ENCODE measurements at regions not wholly inside any gene's neighbourhood (a gene's known extent, or its start where the extent isn't known, plus 50 kb on each side); places are given as distances from the start of the nearest gene placed in this dataset.

GRCh38 chr5:112025757-112026156 lies 268.8 kb upstream of the NREP start:
- no peak for DNase-seq (ENCODE audit: low read depth in 2 of 2)

GRCh38 chr5:112024769-112025168 lies 267.8 kb upstream of the NREP start:
- no peak for DNase-seq (ENCODE audit: low read depth in 2 of 2)

- DNase-seq (ENCODE audit: low read depth in 2 of 2) = no peak
Observed at GRCh38 chr5:112024221-112024620, 267.2 kb upstream of the NREP start.

GRCh38 chr5:112023766-112024165 lies 266.8 kb upstream of the NREP start:
- no peak for DNase-seq (ENCODE audit: low read depth in 2 of 2)

- no peak for DNase-seq (ENCODE audit: low read depth in 2 of 2)
Observed at GRCh38 chr5:112018846-112019245, 261.9 kb upstream of the NREP start.

GRCh38 chr5:112016980-112017379 lies 260.0 kb upstream of the NREP start:
- DNase-seq (ENCODE audit: low read depth in 2 of 2) = no peak

- no peak for DNase-seq (ENCODE audit: low read depth in 2 of 2)
Observed at GRCh38 chr5:112014783-112015395, 257.9 kb upstream of the NREP start.

- no peak for DNase-seq (ENCODE audit: low read depth in 2 of 2)
Observed at GRCh38 chr5:112013660-112014059, 256.7 kb upstream of the NREP start.

- DNase-seq (ENCODE audit: low read depth in 2 of 2) = no peak
Observed at GRCh38 chr5:112012104-112012503, 255.1 kb upstream of the NREP start.

- DNase-seq (ENCODE audit: low read depth in 2 of 2) = no peak
Observed at GRCh38 chr5:112010475-112010874, 253.5 kb upstream of the NREP start.

GRCh38 chr5:112006721-112007120 lies 249.7 kb upstream of the NREP start:
- no peak for DNase-seq (ENCODE audit: low read depth in 2 of 2)

- no peak for DNase-seq (ENCODE audit: low read depth in 2 of 2)
Observed at GRCh38 chr5:112005623-112005930, 248.6 kb upstream of the NREP start.

GRCh38 chr5:112004867-112005622 lies 248.1 kb upstream of the NREP start:
- no peak for DNase-seq (ENCODE audit: low read depth in 2 of 2)

- no peak for DNase-seq (ENCODE audit: low read depth in 2 of 2)
Observed at GRCh38 chr5:112002376-112002775, 245.4 kb upstream of the NREP start.

- no peak for DNase-seq (ENCODE audit: low read depth in 2 of 2)
Observed at GRCh38 chr5:111999286-111999685, 242.3 kb upstream of the NREP start.

GRCh38 chr5:111998871-111999270 lies 241.9 kb upstream of the NREP start:
- DNase-seq (ENCODE audit: low read depth in 2 of 2) = no peak

GRCh38 chr5:111997711-111998110 lies 240.7 kb upstream of the NREP start:
- peak in 1 of 2 donors; percentile 2 for DNase-seq (ENCODE audit: low read depth in 2 of 2)

GRCh38 chr5:111997308-111997707 lies 240.3 kb upstream of the NREP start:
- DNase-seq (ENCODE audit: low read depth in 2 of 2) = no peak

GRCh38 chr5:111996574-111996973 lies 239.6 kb upstream of the NREP start:
- no peak for DNase-seq (ENCODE audit: low read depth in 2 of 2)

GRCh38 chr5:111995701-111996100 lies 238.7 kb upstream of the NREP start:
- DNase-seq (ENCODE audit: low read depth in 2 of 2) = no peak

- no peak for DNase-seq (ENCODE audit: low read depth in 2 of 2)
Observed at GRCh38 chr5:111993242-111993641, 236.2 kb upstream of the NREP start.

GRCh38 chr5:111984044-111984443 lies 227.1 kb upstream of the NREP start:
- DNase-seq (ENCODE audit: low read depth in 2 of 2) = no peak

GRCh38 chr5:111983459-111983858 lies 226.5 kb upstream of the NREP start:
- DNase-seq (ENCODE audit: low read depth in 2 of 2) = no peak

- DNase-seq (ENCODE audit: low read depth in 2 of 2) = no peak
Observed at GRCh38 chr5:111977436-111977829, 220.4 kb upstream of the NREP start.

Data from stimulated activated CD8-positive, alpha-beta memory T cell treated with anti-CD3 and anti-CD28 coated beads, Interleukin-15, amount 100 ng/mL, for 48 hours (primary cell).